HL-60 (cell line): ENCODE measurements at regions not wholly inside any gene's neighbourhood (a gene's known extent, or its start where the extent isn't known, plus 50 kb on each side); places are given as distances from the start of the nearest gene placed in this dataset.

Source experiments
- DNase-seq, 2 experiments: peaks; one replicate each; pipeline ENCODE4 v3.0.0-alpha.2; 2010 to 2020; ENCODE audit warnings: low read depth in 1 of 2, low spot score in 1 of 2
- H3K27ac ChIP-seq: fragments of 250-450 bp; sonication (Bioruptor Pico); replicated peaks from 2 replicates; pipeline ENCODE4 v1.5.1; 2020; ENCODE audit warnings: mild to moderate bottlenecking, moderate library complexity
- H3K27me3 ChIP-seq: fragments of 250-450 bp; sonication (Bioruptor Pico); 2 replicates; pipeline ENCODE4 v1.5.1; 2021; ENCODE audit warnings: mild to moderate bottlenecking, moderate library complexity; ENCODE audit not compliant: insufficient read depth, poor library complexity, severe bottlenecking
- H3K4me3 ChIP-seq: replicated peaks from 2 replicates; pipeline ENCODE4 v1.5.1; 2011; ENCODE audit warnings: mild to moderate bottlenecking, control low read depth, low read length; ENCODE audit not compliant: insufficient read depth
- CTCF ChIP-seq: IDR thresholded peaks from one replicate; pipeline ENCODE4 v1.5.1; 2011; ENCODE audit warnings: low read length, control low read depth, inconsistent platforms; ENCODE audit not compliant: insufficient read depth
- GABPA ChIP-seq: IDR thresholded peaks from 2 replicates; pipeline ENCODE4 v1.6.1; 2012; ENCODE audit warnings: low read depth
- POLR2AphosphoS5 ChIP-seq: IDR thresholded peaks from 2 replicates; pipeline ENCODE4 v1.6.1; 2012; ENCODE audit warnings: low read depth
- REST ChIP-seq: IDR thresholded peaks from 2 replicates; pipeline ENCODE4 v1.6.1; 2012; ENCODE audit warnings: low read depth; ENCODE audit not compliant: insufficient replicate concordance
- SPI1 ChIP-seq: IDR thresholded peaks from 2 replicates; pipeline ENCODE4 v1.6.1; 2012; ENCODE audit warnings: low read depth, mild to moderate bottlenecking, borderline replicate concordance

GRCh38 chr6:84905823-84906222 is 141.4 kb upstream of the TBX18 start:
- no peak for TF ChIP-seq CTCF
- TF ChIP-seq GABPA: no peak
- TF ChIP-seq POLR2AphosphoS5: no peak
- no peak for TF ChIP-seq REST
- no peak for TF ChIP-seq SPI1
- H3K27ac ChIP-seq: no peak overlapping the region
- no peak for DNase-seq
- H3K27me3 ChIP-seq: no peaks in the 10 kb centered on the region
- H3K4me3 ChIP-seq: no peak overlapping the region

DNA sequence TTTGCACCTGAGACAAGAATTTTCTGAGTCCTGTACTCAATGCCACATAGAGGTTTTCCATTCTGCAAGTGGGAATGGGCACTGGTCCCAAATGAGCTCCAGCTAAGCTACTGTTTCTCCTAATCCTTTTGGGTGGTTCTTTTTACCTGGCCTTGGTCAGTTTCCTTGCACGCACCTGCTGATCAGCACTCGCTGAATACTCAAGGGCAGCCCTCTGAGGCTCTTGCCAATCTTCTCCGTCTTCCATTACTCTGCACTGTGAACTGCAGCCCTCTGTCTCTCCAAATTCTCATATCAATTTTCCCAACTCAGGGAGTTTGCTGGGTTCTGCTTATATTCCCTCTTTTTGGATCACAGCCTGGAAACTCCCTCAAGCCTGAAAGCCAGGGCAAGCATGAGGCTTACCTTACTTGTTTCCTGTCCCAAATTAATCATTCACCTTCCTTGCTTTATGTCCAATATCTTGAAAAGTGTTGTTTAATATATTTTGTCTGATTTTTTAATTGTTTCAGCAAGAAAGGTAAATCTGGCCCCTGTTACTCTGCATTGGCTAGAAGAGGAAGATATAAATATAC is 138.0 kb upstream of the TBX18 start:
- DNase-seq: no peak
- no peaks in the 10 kb centered on the region for H3K27me3 ChIP-seq
- no peak for TF ChIP-seq SPI1

DNA sequence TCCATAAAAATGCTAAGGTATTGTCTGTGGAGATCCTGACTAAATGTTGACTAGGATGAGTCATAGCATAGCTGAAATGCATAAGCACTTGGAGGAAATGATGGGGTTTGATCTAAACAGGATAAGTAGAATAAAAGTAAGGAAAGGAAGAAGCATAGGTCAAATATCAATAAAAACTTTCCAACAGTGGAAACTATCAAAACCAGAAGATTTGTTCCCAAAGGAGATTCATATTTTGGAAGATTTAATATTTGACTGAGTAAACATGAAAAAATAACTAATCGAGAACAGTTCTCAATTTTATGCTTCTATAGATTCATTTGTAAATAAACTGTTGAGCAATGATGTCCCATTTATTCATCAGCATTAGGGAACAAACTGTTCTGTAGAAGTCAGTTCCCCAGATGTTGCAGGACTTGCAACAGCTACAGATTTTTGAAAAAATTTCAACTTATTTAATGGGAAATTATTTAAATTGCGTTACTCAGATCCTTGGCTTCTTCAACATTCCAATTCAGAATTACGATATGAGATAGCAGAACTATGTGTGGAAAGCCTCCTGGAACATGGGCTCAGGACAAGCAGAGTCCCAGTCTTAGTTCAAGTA is 133.7 kb upstream of the TBX18 start:
- DNase-seq: no peak

More for the DNA sequence above, 138.0 kb upstream of the TBX18 start:
- H3K4me3 ChIP-seq: no peak overlapping the region
- no peak overlapping the region for H3K27ac ChIP-seq

More for the DNA sequence above, 133.7 kb upstream of the TBX18 start:
- Histone ChIP-seq H3K27me3 (no peaks in the 10 kb centered on the region), H3K27ac (no peak overlapping the region), H3K4me3 (no peak overlapping the region)
- TF ChIP-seq CTCF (no peak), GABPA (no peak), SPI1 (no peak), POLR2AphosphoS5 (no peak), REST (no peak)
